ENCODE measurements at regions not wholly inside any gene's neighbourhood (a gene's known extent, or its start where the extent isn't known, plus 50 kb on each side); places are given as distances from the start of the nearest gene placed in this dataset.

DNA sequence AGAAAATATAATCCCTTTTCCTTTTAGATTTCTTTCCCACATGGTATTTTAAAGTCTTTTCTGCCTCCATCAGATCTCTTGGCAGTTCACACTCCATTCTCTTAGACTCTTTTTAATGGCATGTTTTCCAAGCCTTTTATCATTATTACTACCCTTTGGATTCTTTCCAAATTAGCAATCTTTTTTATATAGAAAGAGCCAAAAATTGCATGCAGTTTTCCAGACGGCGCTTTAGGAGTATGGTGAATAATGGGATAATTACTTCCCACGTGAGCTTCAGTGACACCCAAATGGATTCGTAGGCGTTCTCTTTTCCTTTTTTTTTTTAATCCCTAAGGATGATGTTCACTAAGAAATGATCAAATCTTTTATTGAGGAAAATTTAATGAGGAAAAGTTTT, 354.8 kb upstream of the DNAJC19 start:
- Histone ChIP-seq H3K4me3 (no peak overlapping the region), H3K9me3 (no peaks in the 10 kb centered on the region), H3K4me1 (no peaks in the 10 kb centered on the region), H3K27ac (no peak overlapping the region), H3K27me3 (no peaks in the 10 kb centered on the region), H3K36me3 (no peaks in the 10 kb centered on the region)
- no peak for DNase-seq
- WGBS, 2 donors: 84 to 89% methylated on average over 5 of the region's 5 CpGs
- TF ChIP-seq, protein P1, sequence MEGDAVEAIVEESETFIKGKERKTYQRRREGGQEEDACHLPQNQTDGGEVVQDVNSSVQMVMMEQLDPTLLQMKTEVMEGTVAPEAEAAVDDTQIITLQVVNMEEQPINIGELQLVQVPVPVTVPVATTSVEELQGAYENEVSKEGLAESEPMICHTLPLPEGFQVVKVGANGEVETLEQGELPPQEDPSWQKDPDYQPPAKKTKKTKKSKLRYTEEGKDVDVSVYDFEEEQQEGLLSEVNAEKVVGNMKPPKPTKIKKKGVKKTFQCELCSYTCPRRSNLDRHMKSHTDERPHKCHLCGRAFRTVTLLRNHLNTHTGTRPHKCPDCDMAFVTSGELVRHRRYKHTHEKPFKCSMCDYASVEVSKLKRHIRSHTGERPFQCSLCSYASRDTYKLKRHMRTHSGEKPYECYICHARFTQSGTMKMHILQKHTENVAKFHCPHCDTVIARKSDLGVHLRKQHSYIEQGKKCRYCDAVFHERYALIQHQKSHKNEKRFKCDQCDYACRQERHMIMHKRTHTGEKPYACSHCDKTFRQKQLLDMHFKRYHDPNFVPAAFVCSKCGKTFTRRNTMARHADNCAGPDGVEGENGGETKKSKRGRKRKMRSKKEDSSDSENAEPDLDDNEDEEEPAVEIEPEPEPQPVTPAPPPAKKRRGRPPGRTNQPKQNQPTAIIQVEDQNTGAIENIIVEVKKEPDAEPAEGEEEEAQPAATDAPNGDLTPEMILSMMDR (IDR thresholded peaks at IDR 0.05): no peak
- TF ChIP-seq POLR2AphosphoS5 (IDR thresholded peaks at IDR 0.05) (no peak), POLR2A (IDR thresholded peaks at IDR 0.05) (no peak), EP300 (IDR thresholded peaks at IDR 0.05) (no peak)
- intact Hi-C loops (cut with DNase I): no loop called here

GRCh38 chr3:181336597-181336996, 347.1 kb upstream of the DNAJC19 start:
- Histone ChIP-seq H3K9me3 (no peaks in the 10 kb centered on the region), H3K27ac (no peak overlapping the region), H3K36me3 (no peaks in the 10 kb centered on the region), H3K27me3 (no peaks in the 10 kb centered on the region), H3K4me3 (no peak overlapping the region), H3K4me1 (no peaks in the 10 kb centered on the region)
- DNase-seq: no peak
- no peak for TF ChIP-seq POLR2AphosphoS5 (IDR thresholded peaks at IDR 0.05)
- TF ChIP-seq, protein P1 (IDR thresholded peaks at IDR 0.05): no peak
- TF ChIP-seq POLR2A (IDR thresholded peaks at IDR 0.05): no peak
- no peak for TF ChIP-seq EP300 (IDR thresholded peaks at IDR 0.05)
- 63 to 66% methylated on average over 2 of the region's 2 CpGs for WGBS, 2 donors
- intact Hi-C loops (cut with DNase I): no loop called here

- intact Hi-C loops (cut with DNase I): no loop called here
- TF ChIP-seq POLR2A (IDR thresholded peaks at IDR 0.05) (no peak), POLR2AphosphoS5 (IDR thresholded peaks at IDR 0.05) (no peak)
- TF ChIP-seq, protein P1 (IDR thresholded peaks at IDR 0.05): no peak
- H3K27me3 ChIP-seq: no peaks in the 10 kb centered on the region
Measured at GRCh38 chr3:181333394-181333793, 343.9 kb upstream of the DNAJC19 start.

GRCh38 chr3:181330821-181331563, 341.5 kb upstream of the DNAJC19 start:
- no peaks in the 10 kb centered on the region for H3K27me3 ChIP-seq
- no peaks in the 10 kb centered on the region for H3K4me1 ChIP-seq
- H3K9me3 ChIP-seq: no peaks in the 10 kb centered on the region
- no peak overlapping the region for H3K4me3 ChIP-seq
- DNase-seq: no peak
- no peaks in the 10 kb centered on the region for H3K36me3 ChIP-seq
- 13 to 59% methylated on average over 5 of the region's 5 CpGs for WGBS, 2 donors
- TF ChIP-seq EP300 (IDR thresholded peaks at IDR 0.05) (no peak), POLR2A (IDR thresholded peaks at IDR 0.05) (no peak), POLR2AphosphoS5 (IDR thresholded peaks at IDR 0.05) (no peak)
- TF ChIP-seq, protein P1 (IDR thresholded peaks at IDR 0.05): no peak
- H3K27ac ChIP-seq: no peak overlapping the region
- intact Hi-C loops (cut with DNase I): no loop called here

More at GRCh38 chr3:181333394-181333793, 343.9 kb upstream of the DNAJC19 start:
- no peak overlapping the region for H3K27ac ChIP-seq
- no peaks in the 10 kb centered on the region for H3K4me1 ChIP-seq
- H3K4me3 ChIP-seq: no peak overlapping the region
- H3K36me3 ChIP-seq: no peaks in the 10 kb centered on the region
- no peak for DNase-seq
- no peaks in the 10 kb centered on the region for H3K9me3 ChIP-seq

DNA sequence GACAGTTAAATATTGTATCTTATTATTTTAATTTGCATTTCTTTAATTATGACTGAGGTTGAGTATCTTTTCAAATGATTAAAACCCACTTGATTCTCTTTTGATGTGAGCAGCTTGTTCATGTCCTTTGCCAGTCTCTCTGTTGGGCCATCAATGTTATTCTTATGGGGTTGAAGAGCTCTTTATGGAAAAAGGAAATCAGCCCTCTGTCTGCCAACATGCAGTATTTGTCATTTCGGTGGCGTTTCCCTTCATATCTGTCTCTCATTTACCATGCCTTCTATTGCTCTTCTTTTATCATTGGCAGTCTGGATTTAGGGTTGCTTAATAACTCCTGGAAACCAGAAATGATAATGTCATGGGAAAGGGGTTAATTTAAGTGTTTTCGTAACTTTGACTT, 340.7 kb upstream of the DNAJC19 start:
- 44 to 69% methylated on average over 3 of the region's 3 CpGs for WGBS, 2 donors
- intact Hi-C loops (cut with DNase I): no loop called here
- DNase-seq: no peak

More for the DNA sequence above, 340.7 kb upstream of the DNAJC19 start:
- Histone ChIP-seq H3K4me1 (no peaks in the 10 kb centered on the region), H3K4me3 (no peak overlapping the region), H3K36me3 (no peaks in the 10 kb centered on the region), H3K9me3 (no peaks in the 10 kb centered on the region), H3K27ac (no peak overlapping the region), H3K27me3 (no peaks in the 10 kb centered on the region)
- TF ChIP-seq POLR2AphosphoS5 (IDR thresholded peaks at IDR 0.05): no peak
- no peak for TF ChIP-seq EP300 (IDR thresholded peaks at IDR 0.05)
- TF ChIP-seq POLR2A (IDR thresholded peaks at IDR 0.05): no peak
- TF ChIP-seq, protein P1 (IDR thresholded peaks at IDR 0.05): no peak
